Thymus (tissue), 11 donors: ENCODE measurements at regions not wholly inside any gene's neighbourhood (a gene's known extent, or its start where the extent isn't known, plus 50 kb on each side); places are given as distances from the start of the nearest gene placed in this dataset.

ENCODE experiments used
- DNase-seq, 9 donors: peaks; one replicate each; pipeline ENCODE4 v3.0.0-alpha.2; 2013; ENCODE audit warnings: low spot score in 9 of 9, low read depth in 6 of 9, missing footprints in 1 of 9
- H3K27ac ChIP-seq, 2 donors: one replicate each; pipeline ENCODE4 v1.5.1; 2013; ENCODE audit warnings: control low read depth in 1 of 2, low read depth in 1 of 2, low read length in 1 of 2, mild to moderate bottlenecking in 1 of 2, moderate library complexity in 1 of 2
- H3K27me3 ChIP-seq, 2 donors: one replicate each; pipeline ENCODE4 v1.5.1; 2013; ENCODE audit warnings: low read length in 1 of 2; ENCODE audit not compliant: control insufficient read depth in 2 of 2, insufficient read depth in 1 of 2
- H3K36me3 ChIP-seq, 2 donors: one replicate each; pipeline ENCODE4 v1.5.1; 2013; ENCODE audit warnings: low read length in 1 of 2, mild to moderate bottlenecking in 1 of 2, moderate library complexity in 1 of 2; ENCODE audit not compliant: control insufficient read depth in 2 of 2, insufficient read depth in 2 of 2
- H3K4me1 ChIP-seq, 2 donors: one replicate each; pipeline ENCODE4 v1.5.1; 2013; ENCODE audit warnings: low read length in 2 of 2; ENCODE audit not compliant: control insufficient read depth in 2 of 2, insufficient read depth in 2 of 2
- H3K4me3 ChIP-seq, 2 donors: one replicate each; pipeline ENCODE4 v1.5.1; 2013; ENCODE audit warnings: low read length in 2 of 2, control low read depth in 1 of 2, mild to moderate bottlenecking in 1 of 2
- H3K9me3 ChIP-seq, 2 donors: one replicate each; pipeline ENCODE4 v1.5.1; 2013; ENCODE audit warnings: low read length in 1 of 2, mild to moderate bottlenecking in 1 of 2; ENCODE audit not compliant: control insufficient read depth in 2 of 2, insufficient read depth in 1 of 2
- WGBS: extraction: QIAGEN DNeasy Blood & Tissue Kit; methylation state at CpG from one replicate; pipeline ENCODE4 v1.1.7; 2013; 5-methylcytosine and 5-hydroxymethylcytosine counted together
- donor health status: healthy.

DNA sequence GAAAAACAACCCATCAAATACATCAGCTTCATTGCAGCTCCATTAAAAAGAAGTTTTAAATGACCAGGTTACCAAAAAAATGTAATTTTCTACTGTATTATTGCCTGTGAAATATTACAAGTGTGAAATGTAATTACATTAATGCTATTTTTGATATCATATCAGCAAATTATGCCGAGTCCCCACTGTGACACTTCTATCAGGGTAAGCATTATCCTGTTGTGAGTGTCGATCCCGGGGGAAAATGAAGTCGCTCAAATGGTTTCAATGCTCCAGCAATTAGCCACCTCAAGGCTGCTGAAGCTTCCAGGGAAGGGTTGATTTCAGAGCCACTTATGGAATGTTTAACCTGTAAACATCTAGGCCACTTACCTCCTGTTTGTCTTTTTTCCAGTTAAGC, 70.4 kb downstream of the RCN1 start:
- no peak for DNase-seq
- Histone ChIP-seq H3K27ac (no peak overlapping the region), H3K4me3 (no peak overlapping the region), H3K36me3 (no peaks in the 10 kb centered on the region), H3K9me3 (no peaks in the 10 kb centered on the region), H3K4me1 (peaks cover 13% of the 10 kb centered on the region in 2 donors), H3K27me3 (no peaks in the 10 kb centered on the region)
- WGBS: 98% methylated on average over 4 of the region's 4 CpGs

DNA sequence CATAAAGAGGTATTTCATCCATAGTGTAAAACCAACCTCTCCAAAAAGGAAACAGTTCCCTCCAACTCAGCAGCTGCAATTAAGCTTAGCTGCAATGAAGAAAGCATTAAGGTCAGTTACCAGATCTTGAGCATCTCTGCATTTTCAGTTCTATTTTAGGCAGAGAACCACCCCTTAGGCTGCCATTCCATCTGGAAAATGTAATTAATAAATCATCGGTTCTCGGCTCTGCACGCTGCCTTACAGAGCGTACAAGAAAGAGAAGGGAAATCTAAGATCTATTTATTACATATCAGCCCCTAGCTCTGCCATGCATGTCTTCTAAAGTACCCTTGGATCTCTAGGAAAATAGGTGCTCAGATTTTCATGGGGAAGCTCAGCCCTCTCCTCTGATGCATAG, 71.5 kb downstream of the RCN1 start:
- no peaks in the 10 kb centered on the region for H3K27me3 ChIP-seq
- H3K4me1 ChIP-seq: peaks cover 13% of the 10 kb centered on the region in 2 donors
- no peaks in the 10 kb centered on the region for H3K9me3 ChIP-seq
- 97% methylated on average over 4 of the region's 4 CpGs for WGBS
- H3K27ac ChIP-seq: peak overlapping the region in 1 of 2 donors; percentile 60
- H3K4me3 ChIP-seq: no peak overlapping the region
- no peak for DNase-seq
- H3K36me3 ChIP-seq: no peaks in the 10 kb centered on the region

DNA sequence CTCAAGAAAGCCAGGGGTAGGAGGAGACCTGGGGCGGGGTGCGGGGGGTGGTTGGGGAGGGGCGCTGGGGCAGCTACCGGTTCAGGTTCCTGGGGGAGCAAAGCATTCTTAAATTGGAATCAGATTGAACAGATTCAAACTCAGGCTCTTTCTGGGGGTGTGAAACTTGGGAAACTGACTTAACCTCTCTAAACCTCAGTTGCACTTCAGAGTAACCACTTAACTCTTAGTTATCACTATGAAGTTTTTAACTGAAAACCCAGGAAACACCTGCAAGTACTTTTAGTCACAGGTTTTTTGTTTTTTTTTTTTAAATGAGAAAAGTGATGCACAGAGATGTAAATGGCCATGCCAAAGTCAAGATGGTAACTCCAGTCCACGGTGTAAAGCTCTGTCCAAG, 72.0 kb downstream of the RCN1 start:
- H3K27me3 ChIP-seq: no peaks in the 10 kb centered on the region
- H3K36me3 ChIP-seq: no peaks in the 10 kb centered on the region
- H3K9me3 ChIP-seq: no peaks in the 10 kb centered on the region
- no peak overlapping the region for H3K4me3 ChIP-seq
- peak in 6 of 9 donors; percentile 34 to 82 (median 45) for DNase-seq
- H3K4me1 ChIP-seq: peaks cover 13% of the 10 kb centered on the region in 2 donors
- peak overlapping the region in 1 of 2 donors; percentile 60 for H3K27ac ChIP-seq
- 19% methylated on average over 5 of the region's 5 CpGs for WGBS

DNA sequence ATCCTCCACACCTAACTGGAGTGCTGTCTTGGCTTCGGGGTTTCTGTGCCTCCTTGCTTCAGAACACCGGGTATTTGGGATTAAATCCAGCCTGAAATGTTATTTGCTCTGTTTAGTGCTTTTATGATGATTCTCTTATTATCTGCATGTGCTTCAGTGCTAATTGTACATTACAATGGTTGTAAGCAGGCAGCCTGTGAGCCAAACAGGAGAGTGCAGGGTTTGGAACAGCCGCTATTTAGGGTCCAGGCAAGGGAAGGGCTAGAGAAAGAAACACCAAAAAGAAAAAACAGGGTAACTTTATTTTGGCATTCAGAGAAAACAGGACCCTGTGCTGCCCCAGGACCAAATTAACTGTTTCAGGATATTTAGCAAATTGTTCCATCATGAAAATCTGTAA, 72.7 kb downstream of the RCN1 start:
- H3K27me3 ChIP-seq: no peaks in the 10 kb centered on the region
- no peak for DNase-seq
- peaks cover 13% of the 10 kb centered on the region in 2 donors for H3K4me1 ChIP-seq
- no peak overlapping the region for H3K4me3 ChIP-seq
- no peaks in the 10 kb centered on the region for H3K36me3 ChIP-seq
- H3K9me3 ChIP-seq: no peaks in the 10 kb centered on the region
- no peak overlapping the region for H3K27ac ChIP-seq
- 98% methylated on average over 3 of the region's 3 CpGs for WGBS

DNA sequence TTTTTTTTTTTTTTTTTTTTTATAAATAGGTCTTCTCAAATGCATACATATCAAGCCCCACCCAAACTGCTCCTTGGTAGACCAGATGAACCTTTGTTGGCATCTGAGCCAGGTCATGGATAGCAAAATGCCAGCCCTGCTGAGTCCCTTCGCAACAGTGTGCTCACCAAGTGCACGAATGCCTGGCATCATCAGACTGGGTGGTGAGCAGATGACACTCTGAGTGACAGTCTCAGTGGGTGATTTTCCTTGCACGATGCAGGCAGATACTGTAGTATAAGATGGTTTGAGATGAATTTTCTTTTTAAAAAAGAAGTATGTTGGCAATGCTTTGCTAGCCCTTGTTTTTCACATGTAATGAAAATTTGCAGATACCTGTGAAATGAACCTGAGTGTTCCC, 74.0 kb downstream of the RCN1 start:
- WGBS: 96% methylated on average over 3 of the region's 3 CpGs
- Histone ChIP-seq H3K27me3 (no peaks in the 10 kb centered on the region), H3K9me3 (no peaks in the 10 kb centered on the region), H3K27ac (no peak overlapping the region), H3K4me1 (peaks cover 13 to 17% of the 10 kb centered on the region in 2 donors), H3K4me3 (no peak overlapping the region), H3K36me3 (no peaks in the 10 kb centered on the region)
- DNase-seq: no peak

DNA sequence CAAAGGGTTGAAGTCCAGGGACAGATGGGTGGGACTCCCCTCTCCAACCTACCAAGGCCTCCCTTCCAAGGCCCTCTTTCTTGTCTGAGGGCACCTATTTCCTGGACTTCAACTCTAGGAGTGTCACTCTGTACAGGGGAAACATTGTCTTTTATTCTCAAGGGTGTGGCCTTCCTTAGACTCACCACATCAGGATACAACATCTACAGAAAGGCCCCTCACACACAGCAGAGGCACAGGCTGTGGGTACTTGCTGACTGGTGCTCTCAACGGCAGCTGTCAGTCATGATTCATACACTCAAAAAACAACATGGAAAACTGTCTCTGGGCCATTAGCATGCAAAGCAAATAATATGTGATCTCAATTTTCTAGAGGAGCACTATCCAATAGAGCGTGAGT, 78.0 kb downstream of the RCN1 start:
- peaks cover 0 to 9% of the 10 kb centered on the region in 2 donors for H3K4me1 ChIP-seq
- no peak overlapping the region for H3K4me3 ChIP-seq
- no peaks in the 10 kb centered on the region for H3K9me3 ChIP-seq
- 78% methylated on average over 2 of the region's 2 CpGs for WGBS
- no peak for DNase-seq
- H3K27ac ChIP-seq: no peak overlapping the region
- peaks cover 0 to 3% of the 10 kb centered on the region in 2 donors for H3K27me3 ChIP-seq
- no peaks in the 10 kb centered on the region for H3K36me3 ChIP-seq

DNA sequence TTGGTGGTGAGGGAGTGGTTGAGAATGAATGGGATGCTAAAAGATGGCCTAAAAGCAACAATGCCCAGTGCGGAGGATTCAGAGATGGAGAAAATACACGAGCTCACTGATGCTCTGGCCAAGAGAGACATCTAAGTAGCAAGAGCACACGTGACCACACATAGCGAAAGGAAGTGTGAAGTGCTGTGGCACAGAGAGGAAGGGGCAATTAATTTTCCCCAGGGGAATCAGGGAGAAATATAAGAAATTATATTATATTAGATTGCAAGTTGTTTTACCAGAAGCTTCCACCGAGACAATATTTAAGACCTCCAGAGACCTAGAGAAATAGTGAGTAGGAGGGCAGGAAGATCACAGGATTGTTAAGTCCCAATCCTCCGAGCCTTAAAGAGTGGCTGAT, 80.6 kb downstream of the RCN1 start:
- Histone ChIP-seq H3K4me1 (peaks cover 0 to 9% of the 10 kb centered on the region in 2 donors), H3K27me3 (peaks cover 0 to 3% of the 10 kb centered on the region in 2 donors), H3K27ac (no peak overlapping the region), H3K4me3 (no peak overlapping the region), H3K36me3 (no peaks in the 10 kb centered on the region), H3K9me3 (no peaks in the 10 kb centered on the region)
- DNase-seq: no peak
- WGBS: 81% methylated on average over 6 of the region's 6 CpGs

DNA sequence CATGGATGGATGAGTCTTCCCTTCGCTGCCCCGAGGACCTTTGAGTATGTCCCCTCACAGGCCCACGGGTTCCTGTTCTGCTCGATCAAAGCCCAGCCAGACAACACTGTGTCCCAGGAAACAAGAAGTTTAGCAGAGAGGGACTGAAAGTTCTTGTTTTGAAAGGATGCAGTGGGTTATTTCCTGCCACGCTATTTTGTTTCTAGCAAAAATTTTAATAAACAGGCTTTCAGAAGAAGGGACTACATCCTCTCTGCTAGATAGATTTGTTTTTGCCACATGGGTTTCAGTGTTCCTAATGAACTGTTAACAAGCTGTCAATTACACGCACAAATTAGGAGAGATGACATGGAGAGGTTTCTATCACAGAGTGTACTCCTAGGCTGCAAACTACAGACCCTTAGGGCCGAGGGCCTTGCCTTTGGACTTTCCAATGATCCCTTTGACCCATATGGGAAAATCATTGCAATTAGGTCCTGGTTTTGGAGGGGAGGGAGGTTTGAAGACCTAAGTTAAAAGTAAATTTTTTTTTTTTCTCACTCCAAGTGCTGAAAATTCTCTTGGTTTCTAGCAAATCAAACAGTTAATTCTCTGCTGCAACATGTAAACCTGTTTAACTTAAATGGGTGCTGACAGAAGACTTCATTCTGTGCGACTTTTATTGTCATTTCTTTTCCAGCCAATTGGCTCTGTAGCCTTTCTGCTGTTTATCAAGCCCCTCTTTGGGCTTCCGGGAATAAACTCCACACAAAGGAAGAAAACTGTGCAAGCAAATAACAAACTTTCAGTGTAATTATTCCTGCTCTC, 81.4 kb downstream of the RCN1 start:
- H3K9me3 ChIP-seq: no peaks in the 10 kb centered on the region
- no peak for DNase-seq

DNA sequence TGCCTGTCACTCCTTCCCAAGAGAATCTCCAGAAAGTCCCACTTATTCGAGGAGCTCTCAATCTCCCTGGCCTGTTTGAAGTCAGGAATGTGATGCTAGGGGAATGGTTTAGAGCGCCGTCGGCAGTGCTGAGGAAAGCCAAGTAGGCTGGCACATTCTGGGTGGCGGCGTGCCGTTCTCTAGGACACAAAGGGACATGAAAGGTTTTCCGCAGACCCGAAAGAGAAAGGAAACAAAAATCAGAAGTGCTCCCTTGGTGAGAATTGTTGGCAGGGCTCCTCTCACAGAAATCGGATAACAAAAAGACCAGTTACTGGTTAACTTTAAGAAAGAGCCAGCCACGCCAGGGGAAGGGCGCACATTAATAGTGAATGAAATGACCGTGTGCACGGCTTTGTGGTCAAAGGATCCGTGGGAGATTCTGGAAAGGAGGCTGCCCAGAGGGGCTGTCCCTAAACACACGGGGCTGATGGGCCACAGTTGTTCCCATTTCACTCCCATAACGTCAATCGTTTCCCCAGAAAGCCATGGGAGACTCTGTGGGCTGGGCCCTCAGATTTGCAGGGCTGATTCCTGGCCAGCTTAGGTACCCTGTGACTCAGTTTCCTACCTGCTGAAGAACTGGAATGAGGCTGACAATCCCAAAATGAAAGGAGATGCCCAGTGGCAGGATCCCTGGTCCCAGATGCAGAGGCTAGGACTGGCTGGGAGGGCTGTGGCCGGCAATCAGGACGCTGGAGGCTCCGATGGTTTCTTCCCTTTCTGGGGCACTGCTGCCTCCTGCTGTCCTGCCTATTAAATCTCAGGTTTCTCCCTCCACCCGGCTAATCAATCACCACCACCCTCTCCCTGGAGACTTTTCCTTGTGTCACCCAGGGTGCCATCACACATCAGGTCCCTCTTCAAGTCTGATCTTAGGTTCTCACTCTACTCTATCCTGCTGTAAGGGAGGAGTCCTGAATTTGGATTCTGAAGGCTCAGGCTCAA, 82.3 kb downstream of the RCN1 start:
- Histone ChIP-seq H3K9me3 (no peaks in the 10 kb centered on the region), H3K4me3 (no peak overlapping the region), H3K27ac (no peak overlapping the region), H3K4me1 (peaks cover 0 to 9% of the 10 kb centered on the region in 2 donors), H3K27me3 (peaks cover 0 to 3% of the 10 kb centered on the region in 2 donors), H3K36me3 (no peaks in the 10 kb centered on the region)
- DNase-seq: no peak
- 67% methylated on average over 22 of the region's 22 CpGs for WGBS

More for the DNA sequence above, 81.4 kb downstream of the RCN1 start:
- H3K4me3 ChIP-seq: no peak overlapping the region
- no peak overlapping the region for H3K27ac ChIP-seq
- 74% methylated on average over 9 of the region's 9 CpGs for WGBS
- H3K27me3 ChIP-seq: peaks cover 0 to 3% of the 10 kb centered on the region in 2 donors
- H3K36me3 ChIP-seq: no peaks in the 10 kb centered on the region
- H3K4me1 ChIP-seq: peaks cover 0 to 9% of the 10 kb centered on the region in 2 donors
